GM12872 (cell line): ENCODE measurements at regions not wholly inside any gene's neighbourhood (a gene's known extent, or its start where the extent isn't known, plus 50 kb on each side); places are given as distances from the start of the nearest gene placed in this dataset.

Experiments used
- TF ChIP-seq, protein P1 (sequence below): IDR thresholded peaks from 3 replicates; pipeline ENCODE4 v1.5.1; 2011; ENCODE audit warnings: low read depth, mild to moderate bottlenecking, low read length, moderate library complexity; ENCODE audit not compliant: insufficient read depth

DNA sequence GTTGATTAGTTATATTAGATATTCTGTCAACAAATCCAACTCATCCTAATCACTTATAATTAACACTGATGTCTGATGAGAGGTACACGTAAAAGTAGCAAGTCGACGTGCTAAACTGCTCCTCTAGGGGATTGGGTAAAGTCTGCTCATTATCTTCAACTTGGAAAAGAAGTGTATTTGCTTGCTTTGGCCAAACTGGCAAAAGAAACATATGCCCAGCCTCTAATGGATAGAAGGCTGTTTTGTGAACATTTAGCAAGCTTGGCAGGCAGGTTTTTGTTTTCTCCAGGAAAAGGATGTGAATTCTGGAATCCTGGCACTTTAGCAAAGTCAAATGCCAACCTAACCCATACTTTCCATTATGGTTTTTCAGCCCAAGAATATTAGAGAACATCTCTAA lies 264.8 kb downstream of the TBL1XR1 start:
- TF ChIP-seq, protein P1, sequence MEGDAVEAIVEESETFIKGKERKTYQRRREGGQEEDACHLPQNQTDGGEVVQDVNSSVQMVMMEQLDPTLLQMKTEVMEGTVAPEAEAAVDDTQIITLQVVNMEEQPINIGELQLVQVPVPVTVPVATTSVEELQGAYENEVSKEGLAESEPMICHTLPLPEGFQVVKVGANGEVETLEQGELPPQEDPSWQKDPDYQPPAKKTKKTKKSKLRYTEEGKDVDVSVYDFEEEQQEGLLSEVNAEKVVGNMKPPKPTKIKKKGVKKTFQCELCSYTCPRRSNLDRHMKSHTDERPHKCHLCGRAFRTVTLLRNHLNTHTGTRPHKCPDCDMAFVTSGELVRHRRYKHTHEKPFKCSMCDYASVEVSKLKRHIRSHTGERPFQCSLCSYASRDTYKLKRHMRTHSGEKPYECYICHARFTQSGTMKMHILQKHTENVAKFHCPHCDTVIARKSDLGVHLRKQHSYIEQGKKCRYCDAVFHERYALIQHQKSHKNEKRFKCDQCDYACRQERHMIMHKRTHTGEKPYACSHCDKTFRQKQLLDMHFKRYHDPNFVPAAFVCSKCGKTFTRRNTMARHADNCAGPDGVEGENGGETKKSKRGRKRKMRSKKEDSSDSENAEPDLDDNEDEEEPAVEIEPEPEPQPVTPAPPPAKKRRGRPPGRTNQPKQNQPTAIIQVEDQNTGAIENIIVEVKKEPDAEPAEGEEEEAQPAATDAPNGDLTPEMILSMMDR: no peak

DNA sequence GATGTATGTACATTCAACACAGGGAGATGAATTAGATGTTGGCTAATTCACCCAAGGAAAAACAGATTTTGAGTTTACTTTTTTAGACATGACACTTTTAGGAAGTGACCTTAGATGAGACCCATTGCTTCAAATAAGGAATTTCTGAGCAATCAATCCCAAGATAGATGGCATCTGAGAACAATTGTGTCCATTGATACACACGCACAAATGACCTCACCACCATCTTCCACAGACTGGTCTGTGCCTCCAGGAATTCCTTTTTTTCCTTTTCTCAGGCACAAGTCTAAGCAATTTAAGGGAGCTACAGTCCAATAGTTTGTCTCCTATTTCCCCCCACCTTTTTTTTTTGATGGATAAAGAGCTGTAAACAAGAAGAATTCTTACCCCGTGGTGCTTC lies 265.3 kb downstream of the TBL1XR1 start:
- TF ChIP-seq, protein P1: no peak

DNA sequence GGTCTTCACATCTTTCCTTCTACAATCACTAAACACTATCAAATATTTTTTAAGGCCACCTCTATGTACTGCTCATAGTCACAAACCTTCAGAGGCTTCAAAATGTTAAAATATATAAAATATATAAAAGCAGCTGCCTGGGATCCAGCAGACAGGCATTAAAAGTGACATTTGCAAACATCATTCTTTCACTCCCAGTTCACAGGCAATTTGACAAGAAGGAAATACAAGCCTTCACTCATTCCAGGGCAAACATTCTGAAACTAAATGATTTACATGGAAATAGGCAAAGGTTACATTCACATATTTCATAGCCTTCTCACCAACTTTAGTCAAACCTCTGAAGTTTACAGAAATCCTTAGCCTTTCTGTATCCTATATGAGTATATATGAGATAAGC lies 266.3 kb downstream of the TBL1XR1 start:
- TF ChIP-seq, protein P1: no peak

DNA sequence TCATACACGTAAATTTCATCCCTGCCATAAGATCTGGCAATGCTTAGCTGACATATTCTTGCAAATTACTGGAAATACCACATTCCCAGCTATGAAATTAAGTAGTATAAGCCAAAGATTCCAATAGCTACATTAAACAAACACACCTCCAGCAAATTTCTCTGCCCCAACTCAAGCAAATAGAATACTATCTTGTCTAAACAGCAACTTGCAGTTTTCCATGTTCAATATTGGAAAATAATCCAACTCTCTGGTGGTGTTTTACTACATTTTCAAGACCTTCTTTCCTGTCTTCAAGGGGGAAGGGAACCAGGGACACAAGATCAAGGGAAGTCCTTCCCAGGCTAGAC lies 268.7 kb downstream of the TBL1XR1 start:
- TF ChIP-seq, protein P1: no peak

DNA sequence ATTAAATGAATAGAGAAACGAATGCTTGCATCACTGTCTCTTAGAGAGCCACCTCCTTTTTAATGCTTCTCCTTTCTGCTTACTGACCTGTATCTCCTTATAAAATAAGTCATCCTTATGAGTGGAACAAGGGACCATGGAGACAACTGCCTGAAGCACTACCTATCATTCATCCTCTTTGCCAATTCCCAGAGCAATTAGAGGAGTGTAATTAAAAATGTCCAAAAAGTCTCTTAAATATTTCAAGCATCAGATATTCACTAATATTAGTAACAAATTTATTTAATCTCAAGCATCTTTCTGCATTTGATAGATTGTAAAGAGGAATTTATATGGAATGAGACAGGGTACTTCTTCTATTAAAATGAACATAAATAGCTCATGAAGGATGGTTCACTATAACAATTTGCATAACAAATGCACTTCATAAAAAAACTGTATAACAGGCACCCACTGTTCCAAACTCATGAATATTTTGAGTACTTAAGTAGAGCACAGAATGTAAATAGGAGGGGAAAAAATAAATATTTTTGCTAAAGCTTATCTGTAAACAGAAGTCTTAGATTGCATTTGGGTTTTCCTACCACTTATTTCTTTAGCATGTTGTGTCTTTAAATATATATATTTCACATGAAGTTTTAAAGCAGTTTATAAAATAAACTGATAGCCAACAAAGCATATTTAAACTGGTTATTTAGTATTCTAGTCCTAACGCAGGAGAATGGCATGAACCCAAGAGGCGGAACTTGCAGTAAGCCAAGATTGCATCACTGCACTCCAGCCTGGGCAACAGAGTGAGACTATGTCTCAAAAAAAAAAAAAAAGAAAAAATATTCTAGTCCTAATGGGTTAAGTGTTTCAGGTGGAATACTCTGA lies 269.3 kb downstream of the TBL1XR1 start:
- TF ChIP-seq, protein P1: no peak

DNA sequence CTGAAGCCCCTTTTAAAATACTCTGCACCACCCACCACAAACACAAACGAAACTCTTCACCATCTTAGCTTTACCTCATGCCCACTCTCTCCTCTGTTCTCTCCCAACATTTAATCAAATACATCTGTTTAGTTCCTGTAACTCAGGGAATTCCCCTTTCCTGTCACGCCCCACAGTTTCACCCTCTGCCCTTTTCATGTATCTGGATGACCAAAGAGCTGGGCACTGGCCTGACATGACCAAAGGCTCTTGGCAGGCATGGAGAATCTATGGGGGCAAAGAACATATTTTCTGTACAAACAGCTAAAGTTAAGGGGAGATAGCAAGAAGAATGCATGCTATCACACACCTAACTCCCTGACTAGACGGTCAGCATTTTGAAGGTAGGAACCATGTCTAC lies 270.0 kb downstream of the TBL1XR1 start:
- TF ChIP-seq, protein P1: no peak

DNA sequence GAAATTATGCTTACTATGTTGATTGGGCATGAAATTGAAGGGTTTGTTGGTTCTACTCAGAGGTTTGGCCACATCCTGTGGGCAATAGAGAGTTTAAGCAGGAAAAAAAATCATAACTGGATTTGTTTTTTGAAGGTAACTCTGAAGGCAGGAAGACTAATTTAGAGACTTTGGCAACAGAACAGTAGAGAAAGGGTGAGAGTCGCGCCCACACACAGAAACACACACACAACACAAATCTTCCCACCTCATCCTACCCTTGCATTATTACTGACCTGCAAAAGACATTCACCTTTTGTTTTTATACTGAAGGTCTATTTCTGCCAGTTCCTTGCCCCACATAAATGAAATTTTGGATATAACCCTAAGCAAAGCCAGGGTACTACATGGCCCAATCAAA lies 270.6 kb downstream of the TBL1XR1 start:
- TF ChIP-seq, protein P1: no peak
